DND-41 (cell line): ENCODE measurements at regions not wholly inside any gene's neighbourhood (a gene's known extent, or its start where the extent isn't known, plus 50 kb on each side); places are given as distances from the start of the nearest gene placed in this dataset.

Experiments used
- CTCF ChIP-seq: IDR thresholded peaks from 2 replicates; pipeline ENCODE4 v1.5.1; 2012; ENCODE audit warnings: borderline replicate concordance, low read length, moderate library complexity, mild to moderate bottlenecking; ENCODE audit not compliant: poor library complexity, severe bottlenecking; ENCODE audit errors: extremely low read depth
- EZH2 ChIP-seq: IDR thresholded peaks from 3 replicates; pipeline ENCODE4 v1.6.1; 2012; ENCODE audit warnings: borderline replicate concordance, low read depth, mild to moderate bottlenecking, moderate library complexity, low read length, inconsistent platforms; ENCODE audit not compliant: severe bottlenecking

- TF ChIP-seq CTCF = no peak
- no peak for TF ChIP-seq EZH2
Observed at GRCh38 chr15:56832125-56832524, 86.3 kb upstream of the TCF12 start.
